ENCODE measurements at regions not wholly inside any gene's neighbourhood (a gene's known extent, or its start where the extent isn't known, plus 50 kb on each side); places are given as distances from the start of the nearest gene placed in this dataset.

- no peak for TF ChIP-seq CTCF (IDR thresholded peaks at IDR 0.05; ENCODE audit: low read depth, low read length, poor library complexity, severe bottlenecking)
- no peak for TF ChIP-seq EZH2phosphoT487 (IDR thresholded peaks at IDR 0.05; ENCODE audit: borderline replicate concordance, low read length)
Measured at GRCh38 chr16:59540621-59541020, 806.5 kb upstream of the GOT2 start.

Data from DOHH2 (cell line).